HG03460 (cell line): ENCODE measurements at regions not wholly inside any gene's neighbourhood (a gene's known extent, or its start where the extent isn't known, plus 50 kb on each side); places are given as distances from the start of the nearest gene placed in this dataset.
"Not testable (repeated sequence)": the region's sequence is repeated elsewhere in the genome, so short reads cannot be mapped to it uniquely, and the experiment has no call there.

ENCODE experiments used
- ATAC-seq: cut with Tn5 transposase; IDR thresholded peaks from one replicate; pipeline ENCODE4 v1.9.1; 2021; ENCODE audit not compliant: unreplicated experiment

DNA sequence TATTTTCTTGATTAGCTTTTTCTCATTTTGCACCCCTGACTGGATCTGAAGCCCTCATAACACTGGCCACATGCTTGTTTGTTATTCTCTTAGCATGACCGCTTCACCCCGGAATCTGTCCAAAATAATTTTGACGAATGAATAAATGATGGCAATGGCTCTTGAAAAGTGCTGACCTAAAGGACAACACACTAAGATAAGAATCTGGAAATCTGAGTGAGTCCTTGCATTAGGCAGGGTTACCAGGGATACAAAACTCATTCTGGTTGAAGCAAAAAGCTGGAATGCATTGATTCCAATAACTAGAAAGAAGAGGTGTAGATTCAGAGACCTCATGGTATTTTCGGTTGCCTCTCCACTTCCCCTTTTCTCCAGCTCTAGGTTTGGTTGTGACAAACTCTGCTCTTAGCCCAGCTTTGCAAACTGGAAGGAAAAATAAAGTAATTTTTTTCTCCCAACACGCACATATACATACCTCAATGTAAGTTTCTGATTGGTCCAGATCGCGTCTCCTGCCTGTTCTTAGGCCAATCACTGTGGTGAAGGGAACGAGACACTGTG lies 157.4 kb downstream of the SKIDA1 start:
- ATAC-seq, result no peak

DNA sequence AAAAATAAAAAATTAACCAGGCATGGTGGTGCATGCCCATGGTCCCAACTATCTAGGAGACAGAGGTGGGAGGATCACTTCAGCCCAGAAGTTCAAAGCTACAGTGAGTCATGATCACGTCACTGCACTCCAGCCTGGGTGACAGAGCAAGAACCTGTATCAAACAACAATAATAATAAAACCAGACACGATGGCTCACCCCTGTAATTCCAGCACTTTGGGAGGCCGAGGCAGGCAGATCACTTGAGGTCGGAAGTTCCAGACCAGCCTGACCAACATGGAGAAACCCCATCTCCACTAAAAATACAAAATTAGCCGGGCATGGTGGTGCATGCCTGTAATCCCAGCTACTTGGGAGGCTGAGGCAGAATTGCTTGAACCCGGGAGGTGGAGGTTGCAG lies 159.4 kb downstream of the SKIDA1 start:
- not testable (repeated sequence) for ATAC-seq

DNA sequence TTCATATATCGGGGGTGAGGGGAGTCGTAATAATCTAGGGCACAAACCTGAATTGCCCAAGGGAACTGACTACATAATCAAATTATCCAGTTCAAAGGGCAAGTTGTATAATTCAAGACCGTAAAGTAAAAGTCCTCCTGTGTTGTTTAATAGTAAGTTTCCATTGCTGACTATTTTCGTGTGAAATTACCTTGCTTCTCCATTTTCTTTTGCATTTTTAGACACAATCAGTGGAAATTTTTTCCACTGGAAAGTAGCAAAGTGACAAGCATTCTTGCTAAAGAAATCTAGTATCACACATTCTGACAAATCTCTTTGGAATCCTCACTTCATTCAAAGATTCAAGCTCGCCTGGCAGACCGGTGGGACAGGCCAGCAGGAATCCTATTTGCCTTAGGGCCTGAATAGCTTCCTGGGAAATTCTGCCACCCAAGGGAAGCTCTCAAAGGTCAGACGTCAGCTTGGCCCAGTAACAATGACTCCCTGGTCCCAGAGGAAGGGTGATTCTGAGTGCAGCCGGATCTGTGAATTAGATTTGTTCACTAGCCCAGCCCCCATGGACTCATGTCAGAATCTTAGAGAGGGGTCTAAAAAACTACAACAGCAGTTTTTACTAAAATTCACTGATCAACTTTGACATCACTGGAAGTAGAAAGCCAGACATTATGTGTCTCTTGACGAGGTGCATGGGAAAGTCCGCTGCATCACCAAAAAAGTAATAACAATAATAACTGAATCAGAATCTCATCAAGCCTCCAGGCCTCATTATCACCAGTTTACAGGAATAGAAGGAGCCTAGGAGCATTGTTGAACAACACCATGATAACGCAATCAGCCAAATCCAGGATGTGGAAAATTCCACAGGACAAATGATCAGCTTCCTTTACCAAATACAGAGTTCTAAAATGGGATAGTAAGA lies 161.0 kb downstream of the SKIDA1 start:
- ATAC-seq, result no peak

- no peak for ATAC-seq
Observed at GRCh38 chr10:21363731-21364104, 161.8 kb downstream of the SKIDA1 start.

DNA sequence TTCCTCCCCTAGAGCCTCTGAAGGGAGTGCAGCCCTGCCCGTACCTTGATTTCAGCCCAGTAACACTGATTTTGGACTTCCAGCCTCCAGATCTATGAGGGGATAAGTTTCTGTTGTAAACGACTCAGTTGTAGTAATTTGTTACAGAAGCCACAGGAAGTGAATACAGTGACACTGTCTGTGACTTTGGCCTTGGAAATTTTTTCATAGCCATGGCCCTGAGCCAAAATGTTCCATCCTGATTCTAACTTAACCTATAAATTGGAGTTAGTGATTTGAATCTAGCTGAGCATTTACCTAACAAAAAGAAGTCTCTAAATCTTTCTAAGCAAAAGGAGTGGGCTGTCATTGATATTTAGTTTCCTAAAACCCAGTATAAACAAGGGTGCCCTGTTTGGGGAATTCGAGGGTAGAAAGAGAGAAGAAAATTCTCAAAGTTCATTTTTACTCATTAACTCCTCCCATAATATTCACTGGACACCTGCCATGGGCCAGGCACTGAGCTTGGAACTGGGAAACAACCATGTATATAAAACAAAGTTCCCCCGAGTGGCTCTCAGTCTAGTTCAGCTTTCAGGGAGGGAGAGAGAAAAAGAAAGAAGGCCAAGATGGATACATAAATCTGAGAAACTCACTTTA lies 162.3 kb downstream of the SKIDA1 start:
- no peak for ATAC-seq

DNA sequence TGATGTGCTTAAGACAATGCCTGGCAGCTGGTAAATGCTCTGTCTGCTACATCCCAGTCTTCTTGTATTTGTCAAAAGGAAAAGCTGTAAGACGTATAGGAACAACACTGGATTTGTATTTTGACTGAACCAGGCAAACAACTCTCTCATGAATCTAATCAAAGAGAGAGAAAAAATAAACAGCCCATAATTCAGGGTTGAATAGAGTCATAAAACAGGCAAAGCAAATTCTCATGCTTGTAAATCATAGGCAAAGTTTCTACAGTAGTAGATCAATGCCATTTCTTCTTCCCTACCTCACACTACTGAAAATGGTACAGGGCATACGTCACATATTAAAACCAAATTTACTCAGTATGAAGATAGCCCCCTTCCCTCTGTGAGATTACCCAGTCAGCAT lies 166.3 kb downstream of the SKIDA1 start:
- ATAC-seq, result no peak

- ATAC-seq, result no peak
Observed at GRCh38 chr10:21355591-21356011, 169.9 kb downstream of the SKIDA1 start.

GRCh38 chr10:21352886-21353285 lies 172.6 kb downstream of the SKIDA1 start:
- peak; percentile 76 for ATAC-seq

GRCh38 chr10:21351594-21351993 lies 173.9 kb downstream of the SKIDA1 start:
- not testable (repeated sequence) for ATAC-seq

DNA sequence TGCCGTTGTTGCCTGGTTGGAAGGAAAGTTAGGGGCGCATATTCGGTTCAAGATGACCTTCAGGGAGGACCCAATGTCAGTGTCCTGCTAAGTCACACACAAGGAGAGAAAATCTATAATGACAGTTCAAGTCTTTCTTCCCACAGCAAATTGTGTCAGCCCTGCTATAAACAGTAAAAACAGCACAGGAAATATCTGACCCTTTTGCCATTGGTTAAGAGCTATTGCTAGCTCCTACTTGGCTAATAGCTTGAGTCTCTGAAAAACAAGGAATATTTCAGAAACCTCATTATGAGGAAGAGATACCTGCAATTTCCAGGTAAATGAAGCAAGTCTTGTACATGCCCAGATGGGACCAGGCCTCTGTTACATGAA lies 175.6 kb downstream of the SKIDA1 start:
- ATAC-seq, result no peak

DNA sequence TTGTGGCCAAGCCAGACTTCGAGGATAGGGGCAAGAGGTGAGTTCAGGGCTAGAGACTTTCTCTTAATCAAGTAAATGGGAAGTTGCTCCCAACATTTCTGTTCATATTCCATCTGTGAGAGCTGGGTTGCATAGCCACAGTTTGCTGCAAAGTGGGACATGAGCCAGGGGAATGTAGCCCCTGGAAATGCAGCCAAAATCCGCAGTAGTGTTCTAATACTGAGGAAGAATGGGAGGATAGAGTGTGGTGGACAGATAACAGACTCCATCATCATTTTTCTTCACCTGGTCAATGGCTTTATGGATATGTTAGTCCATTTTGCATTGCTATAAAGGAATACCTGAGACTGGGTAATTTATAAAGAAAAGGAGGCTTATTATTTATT lies 177.7 kb downstream of the SKIDA1 start:
- no peak for ATAC-seq

DNA sequence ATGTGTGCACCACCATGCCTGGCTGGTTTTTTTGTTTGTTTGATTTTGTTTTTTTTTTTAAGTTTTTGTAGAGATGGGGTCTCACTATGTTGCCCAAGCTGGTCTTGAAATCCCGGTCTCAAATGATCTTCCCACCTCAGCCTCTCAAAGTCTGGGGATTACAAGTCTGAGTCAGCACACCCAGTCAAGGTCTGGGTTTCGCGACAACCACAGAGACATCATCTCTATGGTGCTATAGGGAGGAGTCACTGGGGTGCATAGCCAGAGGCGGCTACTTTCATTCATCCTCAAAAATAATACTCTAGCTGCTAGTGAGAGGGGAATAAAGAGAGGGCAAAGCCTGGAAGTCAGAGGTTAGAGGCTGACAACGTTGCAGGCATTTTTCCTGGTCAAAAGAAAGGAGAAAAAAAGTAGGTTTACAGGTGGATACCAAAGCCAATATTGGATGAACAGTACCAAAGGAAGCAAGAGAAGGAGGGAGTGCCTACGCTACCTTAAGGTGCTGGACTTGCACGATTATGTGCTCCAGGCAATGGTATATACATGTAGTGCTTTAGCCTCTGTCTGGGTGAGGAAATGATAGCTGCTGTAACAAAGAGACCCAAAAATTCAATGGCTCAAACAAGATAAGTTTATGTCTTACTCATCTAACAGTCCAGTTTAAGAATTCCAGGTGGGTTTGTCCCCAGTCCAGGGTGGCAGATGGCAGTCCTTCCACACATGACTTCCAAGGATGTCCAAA lies 178.3 kb downstream of the SKIDA1 start:
- ATAC-seq, result no peak

DNA sequence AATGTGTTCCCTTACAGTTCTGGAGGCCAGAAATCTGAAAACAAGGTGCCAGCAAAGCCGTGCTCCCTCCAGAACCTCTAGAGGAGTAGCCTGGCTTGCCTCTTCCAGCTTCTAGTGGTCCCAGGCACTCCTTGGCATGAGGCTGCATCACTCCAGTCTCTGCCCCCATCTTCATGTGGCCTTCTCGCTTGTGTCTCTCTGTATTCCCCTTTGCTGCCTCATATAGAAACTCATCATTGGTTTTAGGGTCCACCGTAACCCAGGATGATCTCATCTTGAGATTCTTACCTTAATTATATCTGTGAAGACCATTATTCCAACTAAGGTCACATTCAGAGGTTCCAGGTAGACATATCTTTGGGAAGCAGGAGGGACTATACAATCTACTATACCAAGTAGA lies 182.4 kb downstream of the SKIDA1 start:
- no peak for ATAC-seq

DNA sequence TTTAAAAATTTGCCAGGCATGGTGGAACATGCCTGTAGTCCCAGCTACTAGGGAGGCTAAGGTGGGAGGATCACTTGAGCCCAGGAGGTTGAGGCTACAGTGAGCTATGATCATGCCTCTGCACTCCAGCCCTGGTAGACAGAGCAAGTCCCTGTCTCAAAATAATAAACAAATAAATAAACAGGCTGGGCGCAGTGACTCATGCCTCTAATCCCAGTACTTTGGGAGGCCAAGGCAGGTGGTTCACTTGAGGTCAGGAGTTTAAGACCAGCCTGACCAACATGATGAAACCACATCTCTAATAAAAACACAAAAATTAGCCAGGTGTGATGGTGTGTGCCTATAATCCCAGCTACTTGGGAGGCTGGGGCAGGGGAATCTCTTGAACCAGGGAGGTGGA lies 183.0 kb downstream of the SKIDA1 start:
- not testable (repeated sequence) for ATAC-seq

DNA sequence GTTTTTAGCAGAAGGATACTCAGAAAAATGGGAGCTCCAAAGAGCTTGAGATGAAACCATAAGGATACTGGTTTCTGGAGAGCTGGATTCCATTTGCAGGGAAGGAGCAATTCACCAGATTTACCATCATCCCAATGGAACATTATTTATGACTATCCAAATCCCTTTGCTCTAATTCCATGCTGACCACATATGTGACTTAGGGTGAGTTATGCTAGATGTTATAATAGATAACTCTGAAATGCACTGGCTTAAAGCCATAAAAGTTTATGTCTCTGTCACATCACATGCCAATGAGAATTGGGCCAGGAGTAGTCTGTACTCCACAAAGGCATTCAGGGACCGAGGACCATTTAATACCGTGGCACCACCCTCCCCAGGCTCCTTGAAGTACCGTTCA lies 185.2 kb downstream of the SKIDA1 start:
- no peak for ATAC-seq

DNA sequence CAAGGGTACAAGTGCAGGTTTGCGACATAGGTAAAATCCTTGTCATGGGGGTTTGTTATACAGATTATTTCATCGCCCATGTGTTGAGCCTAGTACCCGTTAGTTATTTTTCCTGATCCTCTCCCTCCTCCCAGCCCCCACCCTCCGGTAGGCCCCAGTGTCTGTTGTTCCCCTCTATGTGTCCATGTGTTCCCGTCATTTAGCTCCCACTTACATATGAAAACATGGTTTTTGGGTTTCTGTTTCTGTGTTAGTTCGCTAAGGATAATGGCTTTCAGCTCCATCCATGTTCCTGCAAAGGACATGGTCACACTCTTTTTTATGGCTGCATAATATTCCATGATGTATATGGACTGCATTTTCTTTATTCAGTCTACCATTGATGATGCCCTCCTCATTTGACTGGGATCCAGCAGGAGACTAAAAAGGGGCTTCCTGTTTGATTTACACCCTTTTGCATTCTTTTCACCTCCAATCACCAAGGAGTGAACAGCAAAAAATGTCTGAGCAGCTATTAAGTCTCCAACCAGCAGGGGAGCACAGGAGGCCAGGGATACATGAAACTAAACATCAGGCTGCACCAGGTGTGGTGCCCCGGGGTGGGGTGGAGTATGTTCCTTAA lies 188.2 kb downstream of the SKIDA1 start:
- ATAC-seq, result no peak

- no peak for ATAC-seq
Observed at GRCh38 chr10:21336476-21337170, 188.9 kb downstream of the SKIDA1 start.

GRCh38 chr10:21334891-21335696 lies 190.4 kb downstream of the SKIDA1 start:
- no peak for ATAC-seq

- ATAC-seq, result no peak
Observed at GRCh38 chr10:21330628-21331020, 194.9 kb downstream of the SKIDA1 start.
